GM12872 (cell line): ENCODE measurements at regions not wholly inside any gene's neighbourhood (a gene's known extent, or its start where the extent isn't known, plus 50 kb on each side); places are given as distances from the start of the nearest gene placed in this dataset.

Source experiments
- TF ChIP-seq, protein P1 (sequence below): IDR thresholded peaks from 3 replicates; pipeline ENCODE4 v1.5.1; 2011; ENCODE audit warnings: low read depth, mild to moderate bottlenecking, low read length, moderate library complexity; ENCODE audit not compliant: insufficient read depth

- TF ChIP-seq, protein P1, sequence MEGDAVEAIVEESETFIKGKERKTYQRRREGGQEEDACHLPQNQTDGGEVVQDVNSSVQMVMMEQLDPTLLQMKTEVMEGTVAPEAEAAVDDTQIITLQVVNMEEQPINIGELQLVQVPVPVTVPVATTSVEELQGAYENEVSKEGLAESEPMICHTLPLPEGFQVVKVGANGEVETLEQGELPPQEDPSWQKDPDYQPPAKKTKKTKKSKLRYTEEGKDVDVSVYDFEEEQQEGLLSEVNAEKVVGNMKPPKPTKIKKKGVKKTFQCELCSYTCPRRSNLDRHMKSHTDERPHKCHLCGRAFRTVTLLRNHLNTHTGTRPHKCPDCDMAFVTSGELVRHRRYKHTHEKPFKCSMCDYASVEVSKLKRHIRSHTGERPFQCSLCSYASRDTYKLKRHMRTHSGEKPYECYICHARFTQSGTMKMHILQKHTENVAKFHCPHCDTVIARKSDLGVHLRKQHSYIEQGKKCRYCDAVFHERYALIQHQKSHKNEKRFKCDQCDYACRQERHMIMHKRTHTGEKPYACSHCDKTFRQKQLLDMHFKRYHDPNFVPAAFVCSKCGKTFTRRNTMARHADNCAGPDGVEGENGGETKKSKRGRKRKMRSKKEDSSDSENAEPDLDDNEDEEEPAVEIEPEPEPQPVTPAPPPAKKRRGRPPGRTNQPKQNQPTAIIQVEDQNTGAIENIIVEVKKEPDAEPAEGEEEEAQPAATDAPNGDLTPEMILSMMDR = no peak
These were observed 188.1 kb downstream of the PAPSS1 start for GRCh38 chr4:107531927-107532326.

- TF ChIP-seq, protein P1 = no peak
These were observed 199.7 kb downstream of the PAPSS1 start for GRCh38 chr4:107520368-107520767.

GRCh38 chr4:107519053-107519452 is 201.0 kb downstream of the PAPSS1 start:
- TF ChIP-seq, protein P1 = no peak

GRCh38 chr4:107518076-107518475 is 202.0 kb downstream of the PAPSS1 start:
- TF ChIP-seq, protein P1 = no peak

GRCh38 chr4:107512549-107512948 is 207.5 kb downstream of the PAPSS1 start:
- TF ChIP-seq, protein P1 = no peak

DNA sequence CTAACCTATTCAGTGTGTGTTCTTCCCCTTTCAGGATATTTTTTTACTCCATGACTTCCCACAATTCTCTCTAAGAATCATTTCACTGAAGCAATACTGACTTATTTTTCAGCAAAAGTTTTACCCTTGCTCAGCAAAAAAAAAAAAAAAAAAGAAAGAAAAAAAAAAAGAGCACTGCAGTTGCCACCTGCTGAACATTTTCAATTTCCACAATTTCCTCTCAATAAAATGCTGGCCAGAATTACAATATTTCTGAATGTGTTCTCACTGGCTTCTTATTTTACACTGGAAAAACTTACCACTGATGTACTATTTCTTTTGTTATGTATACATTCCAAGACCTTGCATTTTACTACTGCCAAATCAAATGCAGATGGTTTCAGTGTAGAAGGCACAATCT is 210.4 kb downstream of the PAPSS1 start:
- TF ChIP-seq, protein P1 = no peak

DNA sequence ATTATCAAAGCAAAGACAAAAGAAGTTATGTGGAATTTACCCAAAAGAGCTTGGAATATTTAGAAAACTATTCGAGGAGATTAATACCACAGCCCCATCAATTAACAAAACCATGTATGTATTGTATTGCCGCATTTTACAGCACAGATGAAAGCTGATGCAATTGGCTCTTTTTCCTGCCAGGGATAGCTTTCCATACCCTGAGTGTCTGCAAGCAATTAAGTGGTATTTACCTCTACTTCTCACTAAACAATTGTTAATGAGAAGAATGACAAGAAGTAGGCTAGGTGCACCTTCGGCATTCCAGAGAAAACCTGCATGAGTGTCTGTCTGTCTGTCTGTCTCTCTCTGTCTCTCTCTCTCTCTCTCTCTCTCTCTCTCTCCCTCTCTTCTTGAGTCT is 219.5 kb downstream of the PAPSS1 start:
- TF ChIP-seq, protein P1 = no peak

DNA sequence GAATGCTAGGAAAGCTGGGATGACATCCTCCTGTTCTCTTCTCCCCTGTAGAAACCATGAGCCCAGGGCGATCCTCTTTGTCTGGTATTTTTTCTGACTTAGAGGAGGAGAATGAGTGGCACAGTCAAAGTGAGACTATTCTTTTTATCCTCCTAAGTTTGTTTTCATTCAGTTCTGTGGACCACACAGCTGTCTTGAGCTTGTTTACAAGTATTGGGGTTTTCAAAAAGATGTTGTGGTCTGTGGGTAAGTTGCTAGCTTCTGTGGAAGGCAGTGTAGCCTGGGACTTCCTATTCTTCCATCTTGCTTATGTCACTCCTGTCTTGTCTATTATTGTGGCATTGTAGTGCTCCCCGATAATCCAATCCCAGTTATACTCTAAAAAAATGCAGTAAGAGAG is 223.0 kb downstream of the PAPSS1 start:
- TF ChIP-seq, protein P1 = no peak
